Epidermal melanocyte (primary cell): ENCODE measurements at regions not wholly inside any gene's neighbourhood (a gene's known extent, or its start where the extent isn't known, plus 50 kb on each side); places are given as distances from the start of the nearest gene placed in this dataset.

Source experiments
- DNase-seq: peaks from one replicate; pipeline ENCODE4 v3.0.0; 2011; ENCODE audit warnings: low spot score; ENCODE audit not compliant: insufficient read length

- no peak for DNase-seq
Measured at GRCh38 chr2:19458427-19459003, 100.1 kb upstream of the OSR1 start.

- no peak for DNase-seq
Measured at GRCh38 chr2:19457809-19458208, 99.4 kb upstream of the OSR1 start.

GRCh38 chr2:19456705-19457309 is 98.4 kb upstream of the OSR1 start:
- DNase-seq, result no peak

GRCh38 chr2:19454125-19454524 is 95.7 kb upstream of the OSR1 start:
- no peak for DNase-seq

- DNase-seq, result no peak
Measured at GRCh38 chr2:19442731-19443130, 84.3 kb upstream of the OSR1 start.

GRCh38 chr2:19439081-19439480 is 80.7 kb upstream of the OSR1 start:
- no peak for DNase-seq

- DNase-seq, result no peak
Measured at GRCh38 chr2:19435815-19436214, 77.4 kb upstream of the OSR1 start.

- DNase-seq, result no peak
Measured at GRCh38 chr2:19434413-19434812, 76.0 kb upstream of the OSR1 start.

- DNase-seq, result no peak
Measured at GRCh38 chr2:19426941-19427340, 68.5 kb upstream of the OSR1 start.

- no peak for DNase-seq
Measured at GRCh38 chr2:19426144-19426543, 67.7 kb upstream of the OSR1 start.

- no peak for DNase-seq
Measured at GRCh38 chr2:19425419-19425818, 67.0 kb upstream of the OSR1 start.

GRCh38 chr2:19419211-19419880 is 60.9 kb upstream of the OSR1 start:
- no peak for DNase-seq

- no peak for DNase-seq
Measured at GRCh38 chr2:19416784-19417684, 58.6 kb upstream of the OSR1 start.

GRCh38 chr2:19416083-19416482 is 57.7 kb upstream of the OSR1 start:
- DNase-seq, result no peak

- peak; percentile 23 for DNase-seq
Measured at GRCh38 chr2:19409046-19409445, 50.6 kb upstream of the OSR1 start.

- no peak for DNase-seq
Measured at GRCh38 chr2:19408592-19408991, 50.2 kb upstream of the OSR1 start.
